Mucosa of stomach (tissue), 1 donor: ENCODE measurements at regions not wholly inside any gene's neighbourhood (a gene's known extent, or its start where the extent isn't known, plus 50 kb on each side); places are given as distances from the start of the nearest gene placed in this dataset.

ENCODE experiments used
- H3K27me3 ChIP-seq: one replicate; pipeline ENCODE4 v1.7.0; 2013; ENCODE audit warnings: mild to moderate bottlenecking, low read length; ENCODE audit not compliant: control insufficient read depth, insufficient read depth
- H3K36me3 ChIP-seq: one replicate; pipeline ENCODE4 v1.7.0; 2013; ENCODE audit warnings: low read length; ENCODE audit not compliant: control insufficient read depth, insufficient read depth
- H3K4me1 ChIP-seq: one replicate; pipeline ENCODE4 v1.7.0; 2013; ENCODE audit warnings: mild to moderate bottlenecking, low read length; ENCODE audit not compliant: control insufficient read depth, insufficient read depth
- H3K4me3 ChIP-seq: one replicate; pipeline ENCODE4 v1.7.0; 2013; ENCODE audit warnings: low read length
- H3K9ac ChIP-seq: one replicate; pipeline ENCODE4 v1.7.0; 2013; ENCODE audit warnings: mild to moderate bottlenecking, low read length, moderate library complexity
- H3K9me3 ChIP-seq: one replicate; pipeline ENCODE4 v1.7.0; 2013; ENCODE audit warnings: mild to moderate bottlenecking, low read length, moderate library complexity; ENCODE audit not compliant: control insufficient read depth
- donor health status: Pancreatic carcinoma.

DNA sequence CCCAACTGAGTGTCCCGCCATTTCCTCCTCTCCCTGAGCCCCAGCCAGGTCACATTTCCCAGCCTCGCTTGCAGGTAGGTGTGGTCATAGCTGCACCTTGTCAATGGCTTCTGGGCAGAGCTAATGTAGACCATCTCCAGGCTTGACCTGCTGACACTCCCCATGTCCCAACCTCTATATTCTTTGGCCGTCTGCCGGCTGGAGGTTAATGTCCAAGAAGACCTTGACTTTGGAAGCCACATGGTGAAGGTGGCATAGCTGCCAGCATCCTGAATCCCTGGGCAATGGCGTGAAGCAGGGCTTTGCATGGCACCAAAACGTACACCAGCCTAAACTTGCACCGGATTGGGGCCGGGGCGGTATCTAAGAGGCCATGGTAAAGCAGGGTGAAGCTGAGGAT lies 88.3 kb downstream of the SPP2 start:
- Histone ChIP-seq H3K9ac (no peak overlapping the region), H3K9me3 (no peaks in the 10 kb centered on the region), H3K4me1 (no peaks in the 10 kb centered on the region), H3K27me3 (peaks cover 4% of the 10 kb centered on the region), H3K36me3 (no peaks in the 10 kb centered on the region), H3K4me3 (no peak overlapping the region)

DNA sequence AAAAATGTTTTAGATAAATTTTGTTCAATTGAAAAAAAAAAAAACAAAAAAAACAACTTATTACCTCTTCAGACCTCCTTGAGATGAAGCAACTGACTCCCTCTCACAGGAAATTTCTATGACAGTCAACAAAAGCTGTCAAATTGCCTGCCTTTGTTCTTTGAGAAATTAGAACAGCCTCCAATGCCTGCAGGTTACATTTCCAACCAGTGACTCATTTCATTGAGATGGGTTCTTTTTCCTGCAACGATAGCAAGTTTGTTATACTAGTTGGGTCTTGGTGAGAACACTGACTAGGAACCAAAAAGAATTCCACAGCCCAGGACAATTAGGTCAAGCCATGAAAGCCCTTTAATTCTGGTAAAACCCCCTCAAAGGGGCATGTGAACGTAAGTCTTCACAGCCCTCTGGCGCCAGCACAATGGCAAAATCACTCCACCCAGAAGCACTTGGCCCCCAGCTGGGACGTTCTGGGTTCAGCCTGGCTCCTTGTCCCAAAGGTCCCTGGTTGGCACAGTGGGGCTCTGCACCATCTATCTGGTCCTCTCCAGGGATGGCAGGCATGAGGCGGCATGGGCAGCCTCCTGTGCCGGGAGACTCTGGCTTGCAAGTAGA lies 87.0 kb downstream of the SPP2 start:
- H3K9me3 ChIP-seq = no peaks in the 10 kb centered on the region
- H3K36me3 ChIP-seq = no peaks in the 10 kb centered on the region
- H3K9ac ChIP-seq = no peak overlapping the region
- H3K27me3 ChIP-seq = peaks cover 4% of the 10 kb centered on the region
- H3K4me1 ChIP-seq = no peaks in the 10 kb centered on the region
- no peak overlapping the region for H3K4me3 ChIP-seq

DNA sequence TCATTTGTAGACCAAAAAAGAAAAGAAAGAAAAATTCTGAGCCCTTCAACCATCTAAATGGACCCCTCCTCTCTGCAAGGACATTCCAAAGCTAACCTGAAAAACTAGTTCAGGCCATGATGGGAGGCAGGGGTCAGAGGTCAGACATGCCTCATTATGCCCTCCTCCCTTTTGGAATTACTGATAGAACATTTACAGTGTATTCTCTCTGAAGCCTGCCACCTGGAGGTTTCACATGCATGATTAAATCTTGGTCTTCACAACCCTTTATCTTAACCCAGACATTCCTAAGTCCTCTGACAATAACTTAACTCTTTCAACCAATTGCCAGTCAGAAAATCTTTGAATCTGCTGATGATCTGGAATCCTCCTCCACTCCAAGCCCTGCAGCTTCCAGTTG lies 86.0 kb downstream of the SPP2 start:
- no peak overlapping the region for H3K4me3 ChIP-seq

DNA sequence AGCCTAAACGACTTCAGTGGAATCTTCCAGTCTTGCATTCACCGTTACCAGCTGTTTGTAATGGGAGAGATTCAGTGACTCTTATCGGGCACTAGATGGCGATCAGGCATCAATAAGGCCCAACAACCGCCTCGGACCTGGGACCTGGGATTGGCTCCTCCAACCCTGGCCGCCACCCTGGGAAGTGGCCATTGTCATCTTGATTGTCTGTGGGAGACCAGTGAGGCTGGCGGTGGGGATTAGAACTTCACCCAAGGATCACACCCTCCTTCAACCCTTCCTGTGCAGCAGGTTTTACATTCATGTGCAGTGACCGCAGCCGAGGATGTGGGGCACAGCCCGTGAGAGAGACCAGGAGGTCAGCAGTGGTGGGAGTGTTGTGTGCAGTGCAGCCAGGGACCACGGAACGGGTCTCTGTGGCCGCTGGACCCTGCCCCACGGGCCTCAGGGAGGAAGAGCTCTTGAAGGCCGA lies 85.3 kb downstream of the SPP2 start:
- no peaks in the 10 kb centered on the region for H3K36me3 ChIP-seq
- H3K27me3 ChIP-seq = peaks cover 4% of the 10 kb centered on the region
- H3K4me1 ChIP-seq = no peaks in the 10 kb centered on the region
- no peak overlapping the region for H3K4me3 ChIP-seq
- no peak overlapping the region for H3K9ac ChIP-seq
- H3K9me3 ChIP-seq = no peaks in the 10 kb centered on the region

More for the DNA sequence above, 86.0 kb downstream of the SPP2 start:
- Histone ChIP-seq H3K4me1 (no peaks in the 10 kb centered on the region), H3K36me3 (no peaks in the 10 kb centered on the region), H3K9me3 (no peaks in the 10 kb centered on the region), H3K9ac (no peak overlapping the region), H3K27me3 (peaks cover 4% of the 10 kb centered on the region)

DNA sequence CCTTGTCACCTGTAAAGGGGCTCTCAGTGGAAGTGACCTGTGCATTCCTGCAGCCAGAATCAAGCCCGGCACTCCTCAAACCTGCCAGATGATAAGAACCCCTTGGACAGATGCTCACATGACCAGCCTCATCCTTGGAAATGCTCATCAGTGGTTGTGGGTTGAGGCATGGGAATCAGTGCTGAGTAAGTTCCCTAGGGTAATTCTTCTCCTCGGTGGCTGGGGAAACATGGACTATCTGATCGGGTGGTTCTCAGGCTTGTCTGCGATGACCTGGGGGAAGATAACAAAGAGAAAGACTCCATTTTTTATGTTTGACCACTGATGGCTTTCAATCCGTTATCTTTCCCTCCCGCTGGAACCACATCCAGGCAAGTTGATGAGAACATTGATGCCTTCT lies 84.0 kb downstream of the SPP2 start:
- H3K9me3 ChIP-seq = no peaks in the 10 kb centered on the region
- no peaks in the 10 kb centered on the region for H3K36me3 ChIP-seq
- H3K4me1 ChIP-seq = no peaks in the 10 kb centered on the region
- H3K9ac ChIP-seq = no peak overlapping the region
- peaks cover 5% of the 10 kb centered on the region for H3K27me3 ChIP-seq
- H3K4me3 ChIP-seq = no peak overlapping the region

DNA sequence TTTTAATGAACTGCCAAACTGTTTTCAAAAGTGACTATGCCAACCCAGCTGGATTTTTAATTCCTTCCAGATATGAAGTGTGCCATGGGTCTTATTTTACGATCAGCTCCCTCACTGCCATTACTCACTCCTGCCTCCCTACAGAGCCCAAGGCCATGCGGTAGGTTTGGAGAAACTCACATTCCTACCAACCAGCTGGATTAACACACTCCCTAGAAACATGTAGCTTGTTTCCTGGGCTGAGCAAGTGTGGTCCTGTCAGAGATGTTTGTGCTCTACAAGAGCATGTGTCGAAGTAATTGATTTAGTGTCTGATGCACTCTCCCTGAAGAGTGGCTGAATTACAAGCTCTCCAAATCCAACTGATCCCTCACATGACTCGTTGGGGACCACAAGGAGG lies 82.5 kb downstream of the SPP2 start:
- Histone ChIP-seq H3K9me3 (no peaks in the 10 kb centered on the region), H3K4me3 (no peak overlapping the region), H3K4me1 (no peaks in the 10 kb centered on the region), H3K9ac (no peak overlapping the region), H3K36me3 (no peaks in the 10 kb centered on the region), H3K27me3 (peaks cover 6% of the 10 kb centered on the region)

DNA sequence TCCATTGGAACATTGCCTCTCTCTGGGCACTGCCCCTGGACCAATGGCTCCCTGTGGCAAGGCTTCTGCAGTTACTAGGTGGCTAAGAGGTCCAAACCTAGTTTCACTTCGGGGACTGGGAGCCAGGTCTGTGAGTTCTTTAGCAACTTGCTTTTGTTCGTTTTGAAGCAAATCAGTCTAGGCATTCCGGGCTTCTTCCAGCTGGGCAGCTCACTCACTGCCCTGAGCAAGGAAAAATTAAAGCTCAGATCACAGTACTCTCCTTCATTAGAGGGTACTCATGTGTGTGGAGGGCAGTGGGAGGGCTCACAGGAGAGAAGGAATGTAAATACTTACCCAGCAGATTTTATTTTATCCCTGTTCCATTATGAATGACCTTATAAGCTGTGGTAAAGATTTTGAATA lies 80.3 kb downstream of the SPP2 start:
- no peak overlapping the region for H3K9ac ChIP-seq
- peaks cover 6% of the 10 kb centered on the region for H3K27me3 ChIP-seq
- H3K4me1 ChIP-seq = no peaks in the 10 kb centered on the region
- no peak overlapping the region for H3K4me3 ChIP-seq
- H3K36me3 ChIP-seq = no peaks in the 10 kb centered on the region
- no peaks in the 10 kb centered on the region for H3K9me3 ChIP-seq

DNA sequence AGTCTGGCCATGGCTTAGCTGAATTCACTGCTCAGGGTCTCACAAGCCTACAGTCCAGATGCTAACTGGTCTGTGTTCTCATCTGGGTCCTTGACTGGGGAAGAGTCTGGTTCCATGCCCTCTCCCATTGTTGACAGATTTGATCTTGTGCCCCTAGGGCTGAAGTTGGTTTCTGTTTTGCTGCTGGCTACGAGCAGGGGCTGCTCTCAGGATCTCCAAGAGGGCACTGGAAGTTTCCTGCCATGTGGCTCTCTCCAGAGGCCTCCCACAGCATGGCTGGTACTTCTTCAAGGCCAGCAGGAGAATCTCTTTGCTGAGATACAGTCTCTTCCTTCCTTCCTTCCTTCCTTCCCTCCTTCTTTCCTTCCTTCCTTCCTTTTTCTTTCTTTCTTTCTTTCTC lies 78.1 kb downstream of the SPP2 start:
- H3K27me3 ChIP-seq = peaks cover 3% of the 10 kb centered on the region
- no peak overlapping the region for H3K9ac ChIP-seq
- H3K4me3 ChIP-seq = no peak overlapping the region
- no peaks in the 10 kb centered on the region for H3K9me3 ChIP-seq
- no peaks in the 10 kb centered on the region for H3K4me1 ChIP-seq
- H3K36me3 ChIP-seq = no peaks in the 10 kb centered on the region
